AG09319 (cell line): ENCODE measurements at regions not wholly inside any gene's neighbourhood (a gene's known extent, or its start where the extent isn't known, plus 50 kb on each side); places are given as distances from the start of the nearest gene placed in this dataset.
"Not testable (repeated sequence)": the region's sequence is repeated elsewhere in the genome, so short reads cannot be mapped to it uniquely, and the experiment has no call there.

ENCODE experiments used
- DNase-seq: peaks from one replicate; pipeline ENCODE4 v3.0.0-alpha.2; 2010; ENCODE audit warnings: low read depth; ENCODE audit errors: extremely low read depth
- CTCF ChIP-seq: IDR thresholded peaks from 2 replicates; pipeline ENCODE4 v1.5.1; 2011; ENCODE audit warnings: low read depth, mild to moderate bottlenecking, inconsistent platforms, low read length, moderate library complexity

- no peak for TF ChIP-seq CTCF
- DNase-seq = no peak
Measured at GRCh38 chr17:43314611-43315011, 80.8 kb upstream of the RNU2-1 start.

GRCh38 chr17:43312011-43312410, 78.2 kb upstream of the RNU2-1 start:
- DNase-seq = no peak
- TF ChIP-seq CTCF = no peak

- TF ChIP-seq CTCF = no peak
Measured at GRCh38 chr17:43309505-43310332, 75.9 kb upstream of the RNU2-1 start.

GRCh38 chr17:43308999-43309398, 75.2 kb upstream of the RNU2-1 start:
- no peak for TF ChIP-seq CTCF
- DNase-seq = no peak

More at GRCh38 chr17:43309505-43310332, 75.9 kb upstream of the RNU2-1 start:
- DNase-seq = no peak

- DNase-seq = not testable (repeated sequence)
Measured at GRCh38 chr17:43304792-43305191, 71.0 kb upstream of the RNU2-1 start.

GRCh38 chr17:43303049-43303448, 69.3 kb upstream of the RNU2-1 start:
- DNase-seq = not testable (repeated sequence)

- not testable (repeated sequence) for DNase-seq
Measured at GRCh38 chr17:43299300-43300076, 65.7 kb upstream of the RNU2-1 start.

GRCh38 chr17:43289670-43290069, 55.9 kb upstream of the RNU2-1 start:
- not testable (repeated sequence) for DNase-seq

- not testable (repeated sequence) for DNase-seq
Measured at GRCh38 chr17:43283606-43284005, 49.8 kb upstream of the RNU2-1 start.
